ENCODE measurements at regions not wholly inside any gene's neighbourhood (a gene's known extent, or its start where the extent isn't known, plus 50 kb on each side); places are given as distances from the start of the nearest gene placed in this dataset.
A peak's percentile ranks its signal among the peaks of the same experiment; 100 is the strongest.

DNA sequence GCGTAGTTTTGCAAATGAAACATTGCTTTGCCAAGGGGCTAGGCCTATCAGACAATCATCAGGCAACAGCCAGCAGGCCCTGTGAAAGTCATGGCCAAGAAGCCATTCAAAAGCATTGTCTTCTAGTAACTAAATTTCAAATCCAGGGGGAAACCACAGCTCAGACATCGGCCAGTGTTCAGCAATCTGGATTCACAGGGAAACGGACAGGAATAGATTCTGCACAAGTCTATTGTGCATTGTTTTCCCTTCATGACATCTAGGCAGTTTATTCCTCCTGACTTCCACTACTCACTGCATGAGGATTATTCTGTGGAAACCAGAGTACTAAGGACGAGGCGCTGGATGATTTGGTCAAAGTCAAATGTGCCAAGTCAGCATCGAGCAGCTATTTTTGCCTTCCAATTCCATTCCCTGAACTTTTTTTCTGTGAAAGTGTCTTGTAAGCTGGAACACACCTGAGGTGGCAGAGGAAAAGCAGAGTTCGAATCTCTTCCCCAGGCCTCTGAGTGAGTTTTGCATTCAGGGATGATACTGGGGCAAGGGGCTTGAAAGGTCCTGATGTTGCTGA lies 75.4 kb downstream of the VCPKMT start:
- DNase-seq: no peak

DNA sequence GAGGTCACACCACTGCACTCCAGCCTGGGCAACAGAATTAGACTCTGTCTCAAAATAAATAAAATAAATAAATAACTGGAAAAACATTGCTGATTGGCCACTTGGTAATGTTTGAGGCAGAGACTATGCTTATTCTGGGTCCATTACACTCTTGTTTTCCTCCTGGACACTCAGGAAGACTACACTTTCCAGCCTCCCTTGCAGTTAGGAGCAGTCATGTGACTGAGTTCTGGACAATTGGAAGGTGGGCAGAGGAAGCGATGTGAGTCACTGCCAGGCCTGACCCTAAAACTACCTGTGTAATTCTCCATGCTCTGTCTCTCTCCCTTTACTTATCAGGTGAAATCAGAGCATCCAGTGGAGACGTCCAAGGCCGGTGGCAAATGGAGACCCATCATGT lies 74.4 kb downstream of the VCPKMT start:
- no peak for DNase-seq

DNA sequence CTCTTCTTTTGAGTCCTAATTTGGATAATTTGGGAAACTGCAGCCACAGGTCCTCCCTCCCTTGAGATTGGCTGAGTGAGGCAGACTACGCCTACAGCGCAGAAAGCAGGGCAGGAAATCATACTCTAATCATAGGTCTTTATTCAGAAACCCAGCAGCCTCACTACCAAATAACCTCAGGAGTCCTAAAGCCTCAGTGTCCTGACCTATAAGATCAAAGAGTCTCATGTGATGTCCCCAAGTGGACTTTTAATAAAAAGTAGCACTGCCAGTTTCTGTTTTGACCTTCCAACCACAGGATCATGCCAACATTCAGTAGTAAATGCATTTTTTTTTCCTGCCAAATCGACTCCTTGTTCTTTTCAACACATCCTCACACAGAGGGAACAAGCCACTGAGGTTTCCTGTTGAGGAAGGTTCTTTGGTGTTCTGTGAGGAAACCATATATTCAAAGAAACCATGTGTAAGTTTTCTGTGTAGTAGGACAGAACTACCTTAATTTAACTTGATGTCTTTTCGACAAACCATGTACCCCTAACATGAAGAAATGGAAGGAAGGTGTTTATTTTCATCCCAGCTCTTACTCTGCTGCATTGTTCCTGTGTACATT lies 72.2 kb downstream of the VCPKMT start:
- no peak for DNase-seq

DNA sequence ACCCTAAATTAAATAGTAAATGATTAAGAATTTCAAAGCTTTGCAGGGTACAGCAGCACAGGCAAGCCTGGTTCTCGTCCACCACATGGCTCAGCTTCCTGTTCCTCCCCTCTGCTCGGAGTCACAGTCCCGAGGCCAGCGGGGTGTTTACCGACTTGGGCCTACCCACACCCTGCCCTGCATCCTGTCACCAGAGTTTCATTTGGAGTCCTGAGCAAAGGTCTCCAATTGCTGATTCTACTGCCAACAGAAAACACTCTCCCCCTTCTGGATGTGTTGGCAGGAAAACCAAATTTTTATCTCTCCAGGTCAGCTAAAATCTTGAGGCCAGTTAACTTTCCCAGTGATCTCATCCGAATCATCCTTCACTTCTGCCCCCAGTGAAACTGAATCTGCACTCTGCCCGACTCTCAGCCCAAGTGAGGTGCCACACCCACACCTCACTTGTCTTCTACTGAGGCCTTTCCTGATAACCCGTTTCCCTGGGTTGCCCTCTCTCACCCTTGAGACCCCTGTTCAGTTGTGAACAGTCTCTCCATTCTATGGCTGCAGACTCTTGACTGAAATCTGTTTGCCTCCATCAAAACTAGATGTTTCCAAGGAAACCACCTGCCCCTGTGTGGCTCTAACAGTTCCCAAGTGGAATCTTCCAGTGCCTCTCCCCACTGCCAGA lies 71.2 kb downstream of the VCPKMT start:
- DNase-seq: no peak

DNA sequence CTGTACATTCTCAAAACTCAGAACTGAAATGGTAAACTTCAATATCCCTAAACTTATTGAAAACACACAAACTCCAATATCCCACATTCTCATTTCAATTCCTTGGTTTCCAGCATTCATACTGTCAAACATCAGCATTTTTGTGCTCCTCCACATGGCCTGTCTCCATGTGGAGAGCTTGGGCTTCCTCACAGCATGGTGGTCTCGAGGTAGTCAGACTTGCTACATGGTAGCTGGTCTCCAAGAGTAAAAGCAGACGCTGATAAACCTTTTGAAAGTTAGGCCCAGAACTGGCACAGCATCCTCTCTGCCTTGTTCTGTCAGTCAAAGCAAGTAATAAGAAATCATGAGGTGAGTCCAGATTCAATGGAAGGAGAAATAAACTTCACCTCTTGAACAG lies 70.5 kb downstream of the VCPKMT start:
- no peak for DNase-seq

DNA sequence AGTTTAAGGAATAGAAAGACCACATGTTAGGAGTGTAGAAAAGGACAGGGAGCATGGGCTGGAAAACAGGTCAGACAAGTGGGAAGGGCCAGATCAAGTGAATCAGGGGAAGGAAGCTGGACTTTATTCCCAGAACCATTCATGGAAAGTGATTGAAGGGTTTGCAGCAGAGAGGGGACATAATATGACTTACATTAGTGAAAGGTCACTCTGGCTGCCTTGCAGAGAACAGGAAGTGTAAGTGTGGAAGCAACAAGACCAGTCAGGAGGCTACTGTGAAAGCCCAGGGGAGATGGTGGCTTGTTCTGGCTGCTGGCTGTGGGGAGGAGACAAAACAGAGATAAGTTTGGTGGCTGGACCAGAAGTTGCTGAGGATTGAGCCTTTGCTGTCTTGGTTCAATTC lies 69.1 kb downstream of the VCPKMT start:
- DNase-seq: peak; percentile 4

DNA sequence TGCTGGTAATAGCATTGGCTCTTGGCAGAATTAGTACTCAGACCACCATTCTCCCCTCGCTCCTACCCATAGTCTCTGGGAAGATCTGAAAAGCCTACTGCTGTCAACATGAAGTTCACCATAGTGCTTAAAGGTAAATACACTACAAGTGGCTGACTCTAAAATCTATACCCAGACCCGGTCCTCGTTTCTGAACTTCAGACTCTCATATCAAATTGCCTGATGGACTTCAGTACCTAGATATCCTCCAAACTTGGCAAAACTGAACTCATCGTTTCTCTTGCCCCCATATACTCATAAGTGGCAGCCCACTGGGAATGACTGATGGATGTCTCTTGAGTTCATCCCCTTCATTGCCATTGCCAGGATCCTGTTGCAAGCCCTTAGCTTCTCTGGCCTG lies 67.3 kb downstream of the VCPKMT start:
- DNase-seq: no peak

DNA sequence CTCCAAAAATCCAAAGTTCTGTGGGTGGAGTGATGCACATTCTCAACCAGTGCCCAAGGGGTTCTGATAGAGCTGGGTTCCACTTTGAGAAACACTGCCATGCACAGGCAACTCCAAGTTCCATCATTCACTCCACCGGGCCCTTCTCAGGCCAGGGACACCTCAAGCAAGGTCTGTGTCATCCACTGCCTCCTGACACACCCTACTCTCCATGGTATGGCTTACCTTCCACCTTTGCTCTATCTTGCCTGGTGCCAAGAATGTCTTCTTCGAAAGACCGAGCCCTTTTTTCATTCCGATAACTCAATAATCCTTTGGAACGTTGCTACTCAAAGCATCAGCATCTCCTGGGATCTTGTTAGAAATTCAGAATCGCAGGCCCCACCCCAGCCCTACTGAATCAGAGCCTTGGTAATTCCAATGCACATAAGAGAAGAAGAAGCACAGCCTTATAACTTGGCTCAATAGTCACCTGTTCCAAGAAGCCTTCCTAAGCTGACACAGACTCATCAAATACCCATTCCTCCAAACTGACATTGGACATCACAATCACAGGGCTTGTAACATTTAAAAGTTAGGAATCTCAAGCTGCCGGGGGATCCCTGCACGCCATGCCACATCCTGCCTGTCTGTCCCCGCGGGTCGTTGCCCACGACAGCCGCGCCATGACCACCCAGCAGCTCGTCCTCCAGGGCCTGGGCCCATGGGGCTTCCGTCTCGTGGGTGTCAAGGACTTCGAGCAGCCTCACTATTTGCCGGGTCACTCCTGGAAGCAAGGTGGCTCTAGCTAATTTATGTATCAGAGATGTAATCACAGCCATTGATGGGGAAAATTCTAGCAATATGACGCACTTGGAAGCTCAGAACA lies 66.4 kb downstream of the VCPKMT start:
- no peak for DNase-seq

DNA sequence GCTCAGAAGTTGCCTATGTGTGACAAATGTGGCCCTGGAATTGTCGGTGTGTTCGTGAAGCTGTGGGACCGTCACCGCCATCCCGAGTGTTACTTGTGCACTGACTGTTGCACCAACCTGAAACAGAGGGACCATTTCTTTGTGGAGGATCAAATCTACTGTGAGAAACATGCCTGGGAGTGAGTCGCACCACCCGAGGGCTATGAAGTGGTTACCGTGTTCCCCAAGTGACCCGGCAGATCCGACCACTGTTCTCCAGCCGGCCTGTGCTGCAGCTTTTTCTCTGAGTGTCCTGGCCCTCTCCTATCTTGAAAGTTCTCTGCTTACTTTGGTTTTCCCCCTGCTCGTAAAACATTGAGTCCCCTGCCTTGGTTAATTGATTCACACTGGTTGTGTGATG lies 65.3 kb downstream of the VCPKMT start:
- DNase-seq: no peak

DNA sequence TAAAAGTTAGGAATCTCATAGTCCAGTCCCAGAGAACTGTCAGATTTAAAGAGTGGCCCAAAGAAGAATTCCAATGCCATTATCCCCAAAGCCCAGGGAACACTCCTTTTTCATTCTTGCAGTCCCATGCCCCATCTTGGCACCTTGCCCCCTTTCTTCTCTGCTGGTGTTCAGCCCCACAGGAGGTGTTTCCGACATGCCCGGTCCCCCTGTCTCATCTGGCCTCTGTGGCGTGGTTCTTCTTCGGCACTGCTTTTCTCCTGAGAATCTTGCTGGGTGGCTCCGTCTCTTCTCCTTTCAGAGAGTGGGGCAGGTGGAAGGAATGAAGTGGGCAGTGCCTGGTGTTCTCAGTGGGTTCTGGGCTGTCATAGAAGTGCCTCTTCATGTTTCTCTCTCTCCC lies 64.7 kb downstream of the VCPKMT start:
- no peak for DNase-seq

DNA sequence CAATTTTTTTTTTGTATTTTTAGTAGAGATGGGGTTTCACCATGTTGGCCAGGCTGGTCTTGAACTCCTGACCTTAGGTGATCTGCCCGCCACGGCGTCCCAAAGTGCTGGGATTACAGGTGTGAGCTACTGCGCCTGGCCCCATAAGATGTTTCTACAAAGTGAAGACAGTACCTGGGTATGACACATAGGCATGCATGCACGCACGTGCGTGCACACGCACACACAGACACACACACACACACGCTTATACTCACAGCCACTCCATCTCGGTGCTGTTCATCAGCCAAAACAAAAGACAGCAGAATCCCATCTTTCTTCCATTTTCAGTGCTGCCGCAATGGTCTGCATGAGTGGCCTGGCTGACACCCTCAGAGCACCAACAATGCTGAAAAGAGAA lies 63.9 kb downstream of the VCPKMT start:
- no peak for DNase-seq

DNA sequence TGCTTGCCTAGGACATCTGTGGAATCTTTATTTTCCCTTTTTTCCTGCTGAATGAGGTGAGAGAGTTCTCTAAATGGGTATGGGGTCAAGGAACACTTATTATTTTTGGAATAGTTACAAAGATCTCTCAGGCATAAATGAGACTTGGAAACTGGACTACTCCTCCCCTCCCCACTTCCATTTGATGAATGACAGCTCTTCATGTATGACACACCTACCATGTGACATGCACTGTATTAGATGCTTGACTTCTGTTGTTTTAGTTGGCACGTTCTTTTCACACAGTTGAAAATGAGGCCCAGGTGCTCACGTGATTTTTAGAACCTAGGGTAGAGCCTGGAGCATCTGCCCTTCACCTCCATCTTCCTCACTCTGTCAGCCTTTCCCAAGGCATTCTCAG lies 62.4 kb downstream of the VCPKMT start:
- no peak for DNase-seq

DNA sequence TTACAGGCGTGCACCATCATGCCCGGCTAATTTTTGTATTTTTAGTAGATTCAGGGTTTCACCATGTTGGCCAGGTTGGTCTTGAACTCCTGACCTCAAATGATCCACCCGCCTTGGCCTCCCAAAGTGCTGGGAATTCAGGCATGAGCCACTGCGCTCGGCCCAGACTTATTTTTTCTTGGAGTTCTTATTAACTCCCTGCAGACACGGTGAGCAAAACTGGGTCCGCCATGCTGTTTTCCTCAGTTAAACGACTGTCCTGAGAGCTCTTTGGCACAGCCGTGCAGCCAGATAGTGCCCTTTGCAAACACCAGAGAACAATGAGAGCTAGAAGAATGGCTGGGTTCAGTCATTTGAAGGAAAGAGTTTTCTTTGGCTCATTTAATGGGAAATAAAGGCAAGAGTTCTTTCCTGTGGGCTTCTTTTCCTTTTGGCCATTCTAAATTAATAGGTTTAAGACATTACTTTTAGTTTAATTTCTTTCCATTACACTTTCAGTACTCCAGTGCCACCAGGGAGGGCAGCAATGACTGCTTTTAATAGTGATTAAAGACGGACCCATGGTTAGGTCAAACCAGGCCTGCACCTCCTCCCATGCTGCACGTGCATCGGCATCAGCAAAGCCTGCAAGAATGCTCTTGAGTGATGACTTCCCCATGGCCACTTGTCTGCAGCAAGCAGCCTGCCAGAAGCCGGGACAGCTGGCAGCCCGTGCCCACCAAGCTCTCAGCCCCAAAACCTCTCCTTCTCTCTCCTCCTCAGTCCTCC lies 60.7 kb downstream of the VCPKMT start:
- no peak for DNase-seq

DNA sequence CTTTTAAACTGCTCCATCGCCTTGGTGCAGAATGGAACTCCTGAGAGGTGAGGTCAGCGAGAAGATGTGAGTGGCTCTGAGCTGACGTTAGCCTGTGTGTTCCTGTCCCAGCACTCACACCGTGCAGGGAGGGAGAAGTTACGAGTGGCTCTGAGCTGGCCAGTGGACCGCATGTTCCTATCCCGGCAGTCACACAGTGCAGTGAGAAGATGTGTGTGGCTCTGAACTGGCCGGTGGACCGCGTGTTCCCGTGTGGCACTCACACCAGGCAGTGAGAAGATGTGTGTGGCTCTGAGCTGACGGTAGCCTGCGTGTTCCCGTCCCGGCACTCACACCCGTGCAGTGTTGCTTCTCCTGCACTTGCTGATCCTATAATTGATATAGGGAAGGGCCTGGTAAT lies 59.9 kb downstream of the VCPKMT start:
- DNase-seq: no peak

DNA sequence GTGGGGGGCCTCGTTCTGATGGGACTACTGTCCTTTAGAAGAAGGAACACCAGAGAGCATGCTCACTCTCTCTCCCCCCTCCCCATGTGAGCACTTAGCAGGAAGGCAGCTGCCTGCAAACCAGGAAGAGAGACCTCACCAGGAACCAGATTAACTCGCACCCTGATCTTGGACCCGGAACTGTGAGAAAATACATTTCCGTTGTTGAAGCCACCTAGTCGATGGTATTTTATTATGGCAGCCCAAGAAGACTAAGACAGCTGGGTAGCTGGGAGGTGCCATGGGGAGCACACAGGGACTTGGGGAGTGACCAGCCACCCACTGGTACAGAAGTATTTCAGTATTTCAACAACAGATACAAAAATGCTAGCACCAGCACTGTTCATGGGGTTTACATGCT lies 59.0 kb downstream of the VCPKMT start:
- no peak for DNase-seq

DNA sequence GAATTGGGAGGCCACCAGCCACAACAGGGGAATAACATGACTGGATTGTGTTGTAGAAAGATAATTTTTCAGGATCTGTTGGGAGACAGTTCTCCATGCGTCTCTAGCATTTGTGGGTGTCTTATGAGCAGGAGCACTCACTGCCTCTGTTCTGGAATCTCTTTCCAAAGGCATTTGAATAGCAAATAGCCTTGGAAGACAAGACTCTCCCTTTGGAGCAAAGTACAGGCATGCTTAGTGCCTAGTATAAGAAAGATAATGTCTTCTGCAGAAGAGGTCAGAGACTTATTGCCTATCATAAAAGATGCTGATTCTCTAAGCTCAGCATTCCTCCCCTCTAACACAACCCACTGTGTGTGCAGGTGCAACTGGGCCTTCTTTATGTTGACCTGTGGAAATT lies 58.3 kb downstream of the VCPKMT start:
- DNase-seq: no peak

All from NCI-H510A treated with DMSO at 0.1 percent for 48 hours (cell line).